ENCODE measurements at regions not wholly inside any gene's neighbourhood (a gene's known extent, or its start where the extent isn't known, plus 50 kb on each side); places are given as distances from the start of the nearest gene placed in this dataset.

DNA sequence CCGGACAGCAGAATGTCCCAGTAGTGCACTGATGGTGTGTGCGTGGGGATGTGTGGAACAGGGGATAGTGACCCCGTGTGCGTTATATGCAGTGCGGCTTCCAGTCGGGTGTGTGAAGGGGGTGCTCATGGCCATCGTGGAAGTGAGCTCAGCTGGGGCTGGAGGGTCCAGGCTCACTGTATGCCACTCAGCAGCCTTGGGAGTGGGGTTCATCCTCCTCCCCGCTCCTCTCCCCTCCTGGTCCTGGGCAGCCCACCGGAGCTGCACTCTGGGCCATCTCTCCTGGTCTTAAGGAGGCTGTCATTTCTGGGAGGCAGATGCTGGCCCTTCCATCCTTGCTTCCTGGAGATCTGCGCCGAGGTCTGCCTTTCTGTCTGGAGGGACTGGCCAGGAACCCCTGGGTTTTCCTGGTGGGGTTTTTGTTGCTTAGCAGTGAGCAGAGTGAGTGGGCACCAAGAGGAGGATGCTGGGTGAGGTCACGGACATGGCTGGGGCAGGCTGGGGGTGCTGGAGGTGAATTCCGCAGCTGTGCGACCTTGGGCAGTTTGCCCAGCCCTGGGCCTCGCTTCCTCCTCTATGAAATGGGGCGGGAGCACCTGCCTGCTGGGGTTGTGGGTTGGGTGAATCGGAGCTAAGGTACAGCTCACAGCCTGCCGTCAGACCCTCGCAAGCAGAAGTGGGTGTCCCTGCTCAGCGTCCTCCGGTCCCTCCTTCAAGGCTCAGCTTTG, 164.1 kb downstream of the SEC14L1 start (continued):
- no peak for TF ChIP-seq BCL3 (CRISPR knock-in tag; IDR thresholded peaks at IDR 0.05)
- TF ChIP-seq GTF3A (CRISPR knock-in tag; conservative IDR thresholded peaks at IDR 0.05) = no peak; the same call in 1 of the 2 replicates
- TF ChIP-seq SRY (CRISPR knock-in tag; IDR thresholded peaks at IDR 0.05) = peak; percentile 62; the same call in 1 of the 2 replicates
- TF ChIP-seq, protein P1, sequence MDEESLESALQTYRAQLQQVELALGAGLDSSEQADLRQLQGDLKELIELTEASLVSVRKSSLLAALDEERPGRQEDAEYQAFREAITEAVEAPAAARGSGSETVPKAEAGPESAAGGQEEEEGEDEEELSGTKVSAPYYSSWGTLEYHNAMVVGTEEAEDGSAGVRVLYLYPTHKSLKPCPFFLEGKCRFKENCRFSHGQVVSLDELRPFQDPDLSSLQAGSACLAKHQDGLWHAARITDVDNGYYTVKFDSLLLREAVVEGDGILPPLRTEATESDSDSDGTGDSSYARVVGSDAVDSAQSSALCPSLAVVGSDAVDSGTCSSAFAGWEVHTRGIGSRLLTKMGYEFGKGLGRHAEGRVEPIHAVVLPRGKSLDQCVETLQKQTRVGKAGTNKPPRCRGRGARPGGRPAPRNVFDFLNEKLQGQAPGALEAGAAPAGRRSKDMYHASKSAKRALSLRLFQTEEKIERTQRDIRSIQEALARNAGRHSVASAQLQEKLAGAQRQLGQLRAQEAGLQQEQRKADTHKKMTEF (CRISPR knock-in tag; IDR thresholded peaks at IDR 0.05) = peak; percentile 62; the same call in 1 of the 2 replicates
- TF ChIP-seq SRSF1 (optimal IDR thresholded peaks at IDR 0.05; ENCODE audit: low read depth, low read length) = no peak
- TF ChIP-seq NAIF1 (CRISPR knock-in tag; IDR thresholded peaks at IDR 0.05; ENCODE audit: borderline replicate concordance) = no peak
- TF ChIP-seq ZBED4 (CRISPR knock-in tag; IDR thresholded peaks at IDR 0.05; ENCODE audit: borderline replicate concordance) = peak; percentile 61
- no peak for TF ChIP-seq ZMYM2 (CRISPR knock-in tag; IDR thresholded peaks at IDR 0.05)
- TF ChIP-seq RBAK (CRISPR knock-in tag; IDR thresholded peaks at IDR 0.05) = no peak
- TF ChIP-seq CEBPG (CRISPR knock-in tag; IDR thresholded peaks at IDR 0.05) = no peak
- TF ChIP-seq ZNF143 (CRISPR knock-in tag; IDR thresholded peaks at IDR 0.05) = peak; percentile 60
- no peak for TF ChIP-seq SATB2 (CRISPR knock-in tag; IDR thresholded peaks at IDR 0.05)
- TF ChIP-seq ZNF83 (CRISPR knock-in tag; IDR thresholded peaks at IDR 0.05; ENCODE audit: borderline replicate concordance) = no peak; the same call in 1 of the 2 replicates
- TF ChIP-seq KLF11 (CRISPR knock-in tag; IDR thresholded peaks at IDR 0.05) = no peak
- no peak for TF ChIP-seq ZNF232 (CRISPR knock-in tag; IDR thresholded peaks at IDR 0.05; ENCODE audit: borderline replicate concordance)
- TF ChIP-seq, protein P2, sequence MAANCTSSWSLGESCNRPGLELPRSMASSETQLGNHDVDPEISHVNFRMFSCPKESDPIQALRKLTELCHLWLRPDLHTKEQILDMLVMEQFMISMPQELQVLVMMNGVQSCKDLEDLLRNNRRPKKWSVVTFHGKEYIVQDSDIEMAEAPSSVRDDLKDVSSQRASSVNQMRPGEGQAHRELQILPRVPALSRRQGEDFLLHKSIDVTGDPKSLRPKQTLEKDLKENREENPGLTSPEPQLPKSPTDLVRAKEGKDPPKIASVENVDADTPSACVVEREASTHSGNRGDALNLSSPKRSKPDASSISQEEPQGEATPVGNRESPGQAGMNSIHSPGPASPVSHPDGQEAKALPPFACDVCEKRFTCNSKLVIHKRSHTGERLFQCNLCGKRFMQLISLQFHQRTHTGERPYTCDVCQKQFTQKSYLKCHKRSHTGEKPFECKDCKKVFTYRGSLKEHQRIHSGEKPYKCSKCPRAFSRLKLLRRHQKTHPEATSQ (CRISPR knock-in tag; IDR thresholded peaks at IDR 0.05; ENCODE audit: borderline replicate concordance) = no peak
- TF ChIP-seq RBFOX2 (IDR thresholded peaks at IDR 0.05; ENCODE audit: low read depth, low read length) = no peak
- TF ChIP-seq ZMYM3 (CRISPR knock-in tag; IDR thresholded peaks at IDR 0.05) = peak; percentile 91
- no peak for TF ChIP-seq ZNF432 (CRISPR knock-in tag; IDR thresholded peaks at IDR 0.05; ENCODE audit: borderline replicate concordance)
- no peak for TF ChIP-seq ZNF550 (CRISPR knock-in tag; IDR thresholded peaks at IDR 0.05; ENCODE audit: borderline replicate concordance)
- TF ChIP-seq IRX3 (CRISPR knock-in tag; IDR thresholded peaks at IDR 0.05; ENCODE audit: borderline replicate concordance, low read depth) = no peak
- no peak for TF ChIP-seq FOXM1 (CRISPR knock-in tag; IDR thresholded peaks at IDR 0.05)
- no peak for TF ChIP-seq KDM6A (CRISPR knock-in tag; IDR thresholded peaks at IDR 0.05; ENCODE audit: low read depth)

Data from HepG2 (cell line).